ENCODE measurements at regions not wholly inside any gene's neighbourhood (a gene's known extent, or its start where the extent isn't known, plus 50 kb on each side); places are given as distances from the start of the nearest gene placed in this dataset.

GRCh38 chr10:131678613-131679012 is 222.2 kb upstream of the PPP2R2D start:
- H3K27ac ChIP-seq (ENCODE audit: insufficient read length, low read depth, low read length): no peak overlapping the region

More at GRCh38 chr10:131678613-131679012, 222.2 kb upstream of the PPP2R2D start:
- H3K9ac ChIP-seq (ENCODE audit: extremely low read depth, insufficient read length, low read length): no peak overlapping the region
- H3K18ac ChIP-seq (ENCODE audit: insufficient read length, low read depth, low read length): no peak overlapping the region
- no peak overlapping the region for H3K56ac ChIP-seq (ENCODE audit: insufficient read length, low read depth, low read length)
- H3K23ac ChIP-seq (ENCODE audit: insufficient read length, low read depth, low read length): no peak overlapping the region
- no peak overlapping the region for H2BK20ac ChIP-seq (ENCODE audit: low read depth, low read length, poor library complexity, severe bottlenecking)
- no peak overlapping the region for H3K4me3 Mint-ChIP-seq
- H3K4me2 ChIP-seq (ENCODE audit: insufficient read depth, insufficient read length, low read length): no peak overlapping the region
- no peak overlapping the region for H2AFZ ChIP-seq (ENCODE audit: low read length)
- H3K27ac Mint-ChIP-seq: no peak overlapping the region
- H2AK5ac ChIP-seq (ENCODE audit: insufficient read length, low read length): no peak overlapping the region
- TF ChIP-seq CTCF (conservative IDR thresholded peaks at IDR 0.05): no peak
- no peak overlapping the region for H4K91ac ChIP-seq (ENCODE audit: insufficient read length, low read depth, low read length)
- H3K23me2 ChIP-seq (ENCODE audit: insufficient read length, low read depth, low read length, poor library complexity, severe bottlenecking): peaks cover 2% of the 10 kb centered on the region
- H2BK12ac ChIP-seq (ENCODE audit: insufficient read length, low read depth, low read length): no peak overlapping the region
- no peak overlapping the region for H4K5ac ChIP-seq (ENCODE audit: insufficient read length, low read depth, low read length)
- peaks cover 40 to 43% of the 10 kb centered on the region in 2 experiments for H3K4me1 Mint-ChIP-seq
- peaks cover 5% of the 10 kb centered on the region; the same call in 1 of the 2 replicates for H3K4me1 ChIP-seq (ENCODE audit: insufficient read depth, low read length)
- H2BK5ac ChIP-seq (ENCODE audit: insufficient read length, low read length): no peak overlapping the region
- WGBS (ENCODE audit: extremely low coverage, insufficient read length, low lambda C conversion rate): no CpG with 5 or more reads among the region's 7 CpGs
- H3K14ac ChIP-seq (ENCODE audit: insufficient read depth, low read length): no peak overlapping the region
- peaks cover 31% of the 10 kb centered on the region for H3K27me3 Mint-ChIP-seq (ENCODE audit: low read depth)
- no peaks in the 10 kb centered on the region for H4K20me1 ChIP-seq (ENCODE audit: control insufficient read depth, insufficient read depth, insufficient read length)
- H3K79me2 ChIP-seq (ENCODE audit: insufficient read depth, low read length): no peaks in the 10 kb centered on the region
- H2BK15ac ChIP-seq (ENCODE audit: low read depth, low read length): no peak overlapping the region
- no peak overlapping the region for H3T11ph ChIP-seq (ENCODE audit: low read length)
- no peaks in the 10 kb centered on the region for H3K79me1 ChIP-seq (ENCODE audit: insufficient read depth, low read depth, low read length, poor library complexity, severe bottlenecking)
- H4K8ac ChIP-seq (replicated peaks; ENCODE audit: insufficient read length, low read depth, low read length): no peak overlapping the region
- H3K36me3 Mint-ChIP-seq (ENCODE audit: insufficient read depth in 1 of 3, low read depth in 3 of 3): peaks cover 0 to 2% (median 0%) of the 10 kb centered on the region in 3 experiments; a peak in 2 of 7 replicates
- H2BK120ac ChIP-seq (ENCODE audit: low read depth, low read length, poor library complexity, severe bottlenecking): no peak overlapping the region
- no peak for DNase-seq
- no peaks in the 10 kb centered on the region for H3K9me3 ChIP-seq (ENCODE audit: control insufficient read depth, low read depth, low read length)
- H3K4ac ChIP-seq (ENCODE audit: low read depth, low read length): no peak overlapping the region
- peaks cover 1 to 2% of the 10 kb centered on the region in 2 experiments; a peak in 2 of 5 replicates for H3K9me3 Mint-ChIP-seq
- no peaks in the 10 kb centered on the region for H3K27me3 ChIP-seq (ENCODE audit: insufficient read depth, low read length)
